HG03097 (cell line): ENCODE measurements at regions not wholly inside any gene's neighbourhood (a gene's known extent, or its start where the extent isn't known, plus 50 kb on each side); places are given as distances from the start of the nearest gene placed in this dataset.

ENCODE experiments used
- ATAC-seq: cut with Tn5 transposase; IDR thresholded peaks from one replicate; pipeline ENCODE4 v1.9.1; 2021; ENCODE audit not compliant: unreplicated experiment, low FRiP score

DNA sequence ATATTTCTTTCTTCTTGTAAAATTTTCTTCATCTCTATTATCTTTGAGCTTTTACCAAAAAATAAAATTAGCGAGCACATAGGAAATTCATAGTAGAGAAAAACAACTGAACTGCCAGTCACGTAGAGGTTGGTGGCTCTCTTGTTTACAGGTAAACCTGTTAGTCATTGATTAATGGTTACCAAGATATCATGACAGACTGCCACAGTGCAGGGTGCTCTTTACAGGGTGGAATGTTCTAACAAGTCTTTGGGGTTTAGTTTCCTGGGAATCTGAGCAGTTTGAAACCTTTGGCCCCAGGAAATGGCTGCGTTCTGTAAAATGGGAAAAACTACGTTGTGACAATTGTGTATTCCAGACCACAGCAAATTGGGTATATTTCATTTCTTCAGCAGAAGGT, 407.3 kb upstream of the ADARB2 start:
- ATAC-seq, result no peak

DNA sequence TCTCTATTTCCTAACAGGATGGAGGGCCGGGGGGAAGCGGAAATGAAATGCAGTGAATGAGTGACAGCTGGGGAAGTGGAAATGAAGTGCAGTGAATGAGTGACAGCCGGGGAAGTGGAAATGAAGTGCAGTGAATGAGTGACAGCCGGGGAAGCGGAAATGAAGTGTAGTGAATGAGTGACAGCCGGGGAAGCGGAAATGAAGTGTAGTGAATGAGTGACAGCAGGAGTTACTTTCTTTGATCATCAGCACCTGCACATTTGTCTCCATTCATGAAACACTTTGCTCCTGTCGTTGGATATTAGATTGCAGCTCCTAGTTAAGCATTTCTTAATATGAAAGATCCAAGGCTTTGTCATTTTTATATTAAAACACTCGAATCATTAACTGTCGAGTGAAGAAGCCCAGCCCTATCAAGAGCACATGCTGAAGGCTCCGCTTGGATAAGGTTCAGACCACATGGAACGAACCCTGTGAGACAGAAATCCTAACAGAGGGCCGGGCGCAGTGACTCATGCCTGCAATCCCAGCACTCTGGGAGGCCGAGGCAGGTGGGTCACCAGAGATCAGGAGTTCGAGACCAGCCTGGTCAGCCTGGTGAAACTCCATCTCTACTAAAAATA, 406.0 kb upstream of the ADARB2 start:
- ATAC-seq, result no peak

DNA sequence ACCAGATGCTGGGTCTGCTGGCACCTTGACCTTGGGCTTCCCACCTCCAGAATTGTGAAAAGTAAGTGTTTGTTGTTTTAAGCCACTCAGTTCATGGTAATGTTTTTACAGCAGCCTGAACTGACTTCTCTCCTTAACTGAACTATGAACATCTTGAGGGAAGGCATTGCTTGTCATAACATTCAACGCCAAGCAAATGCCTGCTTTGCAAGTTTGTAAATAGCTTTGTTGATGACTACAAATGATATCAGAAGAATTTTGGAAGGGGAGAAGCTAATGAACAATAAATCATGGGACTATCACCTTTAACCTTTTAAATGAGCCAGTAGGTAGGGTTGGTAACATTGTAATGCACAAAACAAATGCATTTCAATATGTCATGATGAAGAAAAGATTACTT, 402.4 kb upstream of the ADARB2 start:
- ATAC-seq, result no peak

DNA sequence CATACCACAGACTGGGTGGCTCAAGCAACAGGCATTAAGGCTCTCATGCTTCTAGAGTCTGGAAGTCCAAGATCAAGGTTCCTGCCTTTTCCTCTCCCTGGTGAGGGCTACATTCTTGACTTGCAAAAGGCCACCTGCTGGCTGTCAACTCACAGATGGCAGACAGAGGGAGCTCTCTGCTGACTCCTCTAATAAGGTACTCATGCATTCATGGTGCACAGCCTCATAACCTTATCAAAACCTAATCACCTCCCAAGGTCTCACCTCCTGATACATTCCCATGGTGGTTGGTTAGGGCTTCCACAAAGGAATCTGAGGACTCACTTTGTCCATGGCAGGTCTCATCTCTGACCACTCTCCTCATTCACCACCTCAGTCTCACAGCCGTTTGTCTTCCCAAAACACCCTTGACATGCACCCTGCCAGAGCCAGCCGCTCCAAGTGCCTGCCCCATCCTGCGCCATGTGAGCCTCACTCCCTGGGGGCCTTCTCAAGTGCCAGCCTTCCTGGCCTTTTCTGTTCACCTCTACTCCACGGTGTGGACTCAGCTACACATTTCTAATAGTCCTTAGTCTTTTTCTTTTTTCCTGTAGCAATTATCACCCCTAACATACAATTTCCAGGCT, 400.3 kb upstream of the ADARB2 start:
- no peak for ATAC-seq

DNA sequence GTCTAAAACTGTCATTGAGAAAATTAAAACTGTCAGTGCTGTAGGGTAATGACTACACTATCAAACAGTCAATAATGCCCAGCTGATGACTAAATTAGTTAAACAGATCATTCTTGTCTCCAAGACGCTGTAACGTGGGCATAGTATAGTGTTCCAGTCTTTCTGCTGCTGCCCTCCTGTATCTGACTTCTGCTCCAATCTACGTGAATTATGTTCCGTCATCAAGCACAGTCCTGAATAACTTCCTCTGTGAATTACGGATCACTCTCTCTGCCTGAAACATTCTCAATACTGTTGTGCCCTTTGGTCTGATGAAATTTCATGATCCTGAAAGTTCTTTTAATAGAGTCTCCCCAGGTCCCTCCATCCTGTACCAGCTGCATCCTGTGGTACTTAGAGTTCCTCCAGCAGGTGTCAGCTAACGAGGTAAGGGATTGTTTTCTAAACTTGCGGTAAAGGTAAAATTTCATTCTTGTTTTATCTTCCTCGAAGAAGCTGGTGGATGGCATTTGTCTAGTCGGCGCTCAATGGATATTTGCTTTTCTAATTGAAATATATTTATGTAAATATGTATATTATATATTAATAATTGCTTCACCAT, 393.5 kb upstream of the ADARB2 start:
- no peak for ATAC-seq

DNA sequence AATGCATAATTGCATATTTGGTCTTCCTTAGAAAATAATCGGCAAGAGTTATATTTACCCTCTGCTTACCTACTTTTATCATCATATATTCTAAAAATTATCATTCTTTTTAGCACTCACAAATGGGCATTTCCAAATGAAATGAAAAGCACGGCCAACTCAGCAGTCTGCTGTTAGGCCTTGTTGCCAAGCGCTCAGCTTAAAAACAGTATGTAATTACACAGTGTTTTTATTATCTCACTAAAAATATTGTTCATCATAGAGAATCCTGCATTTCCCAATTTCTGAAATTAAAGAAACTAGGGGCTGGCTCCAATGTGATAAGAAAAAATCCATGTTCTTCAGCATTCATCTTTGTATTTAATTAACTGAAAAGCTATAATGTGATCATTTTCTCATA, 391.7 kb upstream of the ADARB2 start:
- ATAC-seq, result no peak

DNA sequence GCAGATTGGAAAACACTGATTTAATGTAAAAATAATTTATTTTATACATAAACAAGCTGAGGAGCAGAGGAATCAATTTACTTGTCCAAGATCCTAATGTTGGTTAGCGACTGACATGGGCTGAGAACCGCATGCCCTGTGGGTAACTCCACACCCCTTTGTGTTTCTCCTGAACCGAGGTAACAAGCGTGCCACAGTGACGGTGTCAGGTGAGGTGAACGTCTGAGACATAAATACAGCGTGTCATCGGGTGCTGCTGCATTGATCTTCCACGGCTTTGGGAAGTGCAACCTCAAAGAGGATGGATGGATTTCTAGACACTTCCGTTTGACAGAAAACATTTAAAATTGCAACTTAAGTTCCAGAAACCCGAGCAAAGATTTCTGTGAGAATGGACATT, 386.8 kb upstream of the ADARB2 start:
- ATAC-seq, result no peak

DNA sequence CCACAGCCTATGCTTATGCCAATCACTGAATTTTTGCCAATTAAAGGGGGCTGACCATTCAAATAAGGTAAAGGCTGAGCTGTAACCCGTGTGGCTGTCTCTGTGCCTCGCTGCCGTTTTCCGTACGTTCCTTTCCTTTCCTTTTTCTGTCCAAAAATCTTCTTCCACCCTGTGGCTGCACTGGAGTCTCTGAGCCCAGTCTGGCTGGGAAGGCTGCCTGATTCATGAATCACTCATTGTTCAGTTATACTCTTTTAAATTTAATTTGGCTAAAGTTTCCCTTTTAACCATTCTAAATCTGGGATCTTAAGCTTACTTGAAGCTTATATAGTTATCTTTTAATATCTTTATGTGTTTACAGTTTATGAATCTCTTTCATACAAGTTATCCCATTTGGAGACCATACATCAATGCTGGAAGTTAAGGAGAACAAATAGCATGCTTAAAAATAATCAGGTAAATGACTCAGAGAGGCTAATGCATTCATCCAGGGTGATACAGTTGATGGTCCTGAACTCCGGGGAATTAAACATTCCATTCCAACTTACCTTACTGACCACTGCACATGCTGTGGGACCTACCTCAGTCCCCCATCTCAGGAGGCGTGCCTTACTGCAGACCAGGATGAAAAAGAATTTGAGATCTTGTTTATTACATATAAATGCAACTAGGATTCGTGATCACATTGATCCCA, 385.3 kb upstream of the ADARB2 start:
- ATAC-seq, result no peak

DNA sequence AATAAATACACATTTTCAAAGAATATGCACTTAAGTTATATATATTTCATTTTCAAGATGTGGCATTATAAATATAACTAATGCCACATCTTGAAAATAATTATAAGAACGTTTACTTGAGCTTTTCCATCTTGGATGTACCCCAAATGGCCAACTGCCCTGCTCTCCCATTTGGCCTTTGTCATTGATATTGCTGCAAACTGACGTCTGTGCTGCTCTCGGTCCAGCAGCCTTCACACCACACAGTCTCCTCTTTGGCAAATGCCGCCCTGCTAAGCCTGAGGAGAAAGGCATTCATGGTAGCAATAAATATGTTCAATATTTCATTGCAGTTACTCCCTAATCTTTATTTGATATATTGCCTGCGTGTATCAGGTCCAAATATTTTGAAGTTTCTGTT, 384.6 kb upstream of the ADARB2 start:
- ATAC-seq, result no peak

DNA sequence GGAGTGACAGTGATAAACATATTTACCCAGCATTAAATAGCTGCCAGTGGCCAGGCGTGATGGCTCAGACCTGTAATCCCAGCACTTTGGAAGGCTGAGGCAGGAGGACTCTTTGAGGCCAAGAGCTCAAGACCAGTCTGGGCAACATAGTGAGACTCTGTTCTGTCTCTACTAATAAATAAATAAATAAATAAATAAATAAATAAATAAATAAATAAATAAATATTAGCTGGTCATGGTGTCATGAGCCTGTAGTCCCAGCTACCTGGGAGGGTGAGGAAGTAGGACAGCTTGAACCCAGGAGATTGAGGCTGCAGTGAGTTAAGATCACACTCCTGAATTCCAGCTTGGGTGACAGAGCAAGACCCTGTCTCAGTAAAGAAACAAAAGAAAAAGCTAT, 384.0 kb upstream of the ADARB2 start:
- ATAC-seq, result no peak

DNA sequence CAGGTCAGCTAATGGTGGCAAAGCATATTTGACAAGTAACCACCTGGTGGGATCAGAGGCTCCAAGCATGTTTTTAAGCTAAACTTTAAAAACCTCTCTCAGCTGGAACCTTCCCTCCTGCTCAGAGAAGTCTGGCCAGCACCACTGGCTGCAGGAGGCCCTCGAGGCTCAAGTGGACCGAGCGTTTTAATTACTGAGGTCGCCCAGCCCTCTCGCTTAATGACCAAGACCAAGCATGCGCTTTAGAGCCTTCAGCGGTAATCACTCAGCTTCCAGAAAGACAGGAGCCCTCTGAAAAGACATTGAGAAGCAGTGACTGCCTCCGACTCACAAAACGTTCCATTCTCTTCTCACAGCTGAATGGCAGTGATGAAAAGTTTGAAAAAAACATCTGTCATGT, 383.4 kb upstream of the ADARB2 start:
- no peak for ATAC-seq

DNA sequence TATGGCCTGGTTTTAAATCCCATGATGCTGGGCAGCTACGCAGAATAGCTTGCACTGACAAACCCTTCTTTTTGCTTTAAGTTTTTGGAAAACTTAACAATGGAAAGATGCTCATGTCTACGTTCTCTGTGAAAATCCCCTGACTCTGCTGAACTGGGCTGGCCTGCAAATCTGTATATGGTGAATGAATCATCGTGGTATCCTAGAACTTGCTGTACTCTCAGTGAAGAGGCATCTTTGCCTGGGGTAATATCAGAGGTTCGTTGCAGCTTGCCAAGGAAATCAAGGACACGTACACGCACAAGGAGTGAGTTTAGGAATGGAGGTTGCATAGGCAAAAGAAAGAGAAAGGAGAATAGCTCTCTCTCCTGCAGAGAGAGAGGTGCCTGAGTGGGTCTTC, 382.0 kb upstream of the ADARB2 start:
- ATAC-seq, result no peak

DNA sequence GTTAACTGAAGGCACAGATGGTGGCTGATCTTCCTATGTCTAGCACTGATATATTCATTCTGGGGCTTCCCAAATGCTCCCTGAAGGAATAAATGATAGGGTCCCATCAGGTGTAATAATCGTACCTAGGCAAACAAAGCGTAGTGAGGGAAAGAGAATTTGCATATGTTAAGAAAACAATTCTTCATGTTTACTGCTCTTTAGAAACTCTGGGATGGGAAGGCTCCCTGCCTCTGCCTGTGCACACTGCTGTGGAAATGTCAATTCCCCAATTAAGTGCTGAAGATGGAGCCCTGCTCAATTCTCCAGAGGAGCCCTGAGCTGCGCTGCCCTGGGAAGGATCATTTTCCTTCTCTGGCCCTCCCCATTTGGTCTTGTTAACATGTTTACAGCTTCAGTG, 380.9 kb upstream of the ADARB2 start:
- no peak for ATAC-seq

DNA sequence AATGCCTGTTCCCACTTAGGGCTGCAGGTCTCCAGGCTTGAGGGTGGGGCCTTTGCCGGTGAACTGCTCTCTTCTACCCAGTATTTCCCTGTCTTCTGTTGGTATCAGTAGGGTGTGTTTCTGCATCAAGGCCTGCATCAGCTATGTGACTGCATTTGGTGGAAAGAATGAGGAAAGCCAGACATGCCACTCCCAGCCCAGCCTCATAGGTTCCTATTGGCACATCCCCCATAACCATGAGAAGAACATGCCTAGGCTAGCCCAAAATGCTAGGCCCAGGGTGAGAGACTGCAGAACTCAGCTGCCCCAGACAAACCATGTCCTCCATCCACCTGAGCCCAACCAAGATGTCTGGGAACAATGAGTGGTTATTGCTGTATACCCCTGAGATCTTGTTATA, 380.3 kb upstream of the ADARB2 start:
- ATAC-seq, result no peak

DNA sequence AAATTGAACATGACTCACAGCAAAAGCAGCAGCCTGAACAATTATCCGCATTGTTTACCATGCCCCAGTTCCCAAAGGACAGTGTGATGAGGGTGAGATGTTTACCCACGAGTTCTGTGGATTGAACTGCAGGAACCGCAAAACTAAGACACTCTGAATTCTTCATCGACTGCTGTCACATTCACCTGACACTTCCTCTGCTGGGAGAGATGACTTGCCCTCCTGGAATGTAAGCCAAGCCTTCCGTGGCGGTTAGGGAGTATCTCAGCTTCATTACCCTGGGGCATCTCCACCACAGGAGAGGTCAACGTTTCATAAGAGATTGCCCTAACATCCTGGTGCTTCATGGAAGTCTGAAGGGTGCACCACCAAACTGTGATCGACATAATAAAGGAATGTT, 374.6 kb upstream of the ADARB2 start:
- no peak for ATAC-seq

DNA sequence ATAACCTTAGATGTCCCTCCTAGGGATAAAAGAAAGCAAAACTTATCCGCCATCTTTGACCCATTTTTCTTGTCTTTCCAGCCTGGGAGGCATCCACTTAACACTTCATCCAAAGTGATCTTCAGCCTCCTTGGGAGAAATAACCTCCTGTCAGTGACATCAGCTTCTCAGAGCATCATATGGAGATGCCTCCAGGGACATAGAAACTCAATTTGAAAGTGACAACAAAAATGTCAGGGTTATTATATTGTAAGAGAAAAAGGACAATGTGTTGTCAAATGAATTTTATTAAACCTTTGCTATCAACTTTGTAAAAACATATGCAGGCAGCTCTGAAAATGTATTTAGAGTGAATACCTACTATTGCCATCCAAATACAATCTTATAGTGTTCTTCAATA, 371.2 kb upstream of the ADARB2 start:
- no peak for ATAC-seq

DNA sequence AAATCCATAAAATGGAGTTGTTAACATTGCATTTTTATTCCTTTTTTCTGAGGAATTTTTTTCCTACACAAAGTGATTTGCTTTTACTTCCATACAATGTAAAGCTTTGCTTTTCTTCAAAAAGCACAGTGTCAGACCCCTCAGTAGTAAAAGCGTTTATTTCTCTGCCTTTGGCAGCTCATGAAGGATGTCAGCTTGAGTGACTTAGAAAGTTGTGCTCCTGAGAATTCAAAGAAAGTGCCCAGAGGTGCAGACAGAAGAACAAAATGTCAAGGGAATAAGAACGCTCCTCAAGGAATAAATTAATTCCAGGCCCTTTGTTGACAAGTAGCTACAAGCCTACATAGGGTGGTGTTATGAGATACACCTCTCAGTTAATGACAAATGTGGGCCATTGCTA, 369.3 kb upstream of the ADARB2 start:
- ATAC-seq, result no peak

DNA sequence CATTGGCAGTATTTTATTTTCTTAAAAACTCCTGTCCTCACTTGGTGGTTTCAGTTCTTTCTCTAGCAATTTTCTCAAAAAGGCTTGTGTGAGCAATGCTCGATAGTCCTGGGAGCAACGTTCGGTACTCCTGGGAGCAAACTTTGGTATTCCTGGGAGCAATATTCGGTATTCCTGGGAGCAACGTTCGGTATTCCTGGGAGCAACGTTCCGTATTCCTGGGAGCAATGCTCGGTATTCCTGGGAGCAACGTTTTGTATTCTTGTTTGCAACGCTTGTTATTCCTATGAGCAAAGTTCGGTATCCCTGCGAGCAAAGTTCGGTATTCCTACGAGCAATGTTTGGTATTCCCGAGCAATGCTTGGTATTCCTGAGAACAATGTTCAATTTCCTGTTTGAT, 362.0 kb upstream of the ADARB2 start:
- no peak for ATAC-seq

DNA sequence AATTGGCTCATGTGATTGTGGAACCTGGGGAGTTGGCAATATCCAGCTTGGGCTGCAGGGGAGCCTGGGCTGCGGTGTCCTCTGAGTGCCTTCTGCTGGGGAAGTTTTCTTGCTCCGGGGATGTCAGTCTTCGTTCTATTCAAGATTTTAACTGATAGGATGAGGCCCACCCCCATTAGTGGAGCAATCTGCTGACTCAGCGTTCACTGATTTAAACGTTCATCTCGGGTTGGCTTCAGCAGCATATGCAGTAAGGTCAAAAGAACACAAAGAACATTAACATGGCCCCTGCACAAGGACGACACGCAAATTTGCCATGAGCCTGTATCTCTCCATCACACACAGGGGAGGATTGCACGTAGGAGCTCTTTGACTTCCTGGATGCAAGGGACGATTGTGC, 360.6 kb upstream of the ADARB2 start:
- ATAC-seq, result no peak

DNA sequence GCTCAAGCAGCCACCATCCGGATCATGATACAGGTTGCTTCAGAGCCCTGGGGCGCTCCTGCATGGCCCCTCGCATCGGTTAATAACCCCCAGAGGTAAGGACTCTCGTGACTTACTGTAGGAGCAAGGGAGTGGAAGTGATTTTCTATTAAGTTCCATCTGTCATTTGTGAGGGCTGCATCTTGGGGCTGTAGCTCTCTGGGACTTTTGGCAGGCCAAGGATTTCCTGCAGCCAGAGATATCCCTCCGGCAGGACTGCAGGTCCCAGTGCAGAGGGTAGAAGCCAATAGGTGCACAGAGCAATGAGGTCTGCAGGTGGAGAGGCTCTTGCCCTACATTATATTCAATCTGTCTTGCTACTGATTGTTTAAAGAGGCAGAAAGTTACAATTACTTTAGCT, 356.8 kb upstream of the ADARB2 start:
- no peak for ATAC-seq

DNA sequence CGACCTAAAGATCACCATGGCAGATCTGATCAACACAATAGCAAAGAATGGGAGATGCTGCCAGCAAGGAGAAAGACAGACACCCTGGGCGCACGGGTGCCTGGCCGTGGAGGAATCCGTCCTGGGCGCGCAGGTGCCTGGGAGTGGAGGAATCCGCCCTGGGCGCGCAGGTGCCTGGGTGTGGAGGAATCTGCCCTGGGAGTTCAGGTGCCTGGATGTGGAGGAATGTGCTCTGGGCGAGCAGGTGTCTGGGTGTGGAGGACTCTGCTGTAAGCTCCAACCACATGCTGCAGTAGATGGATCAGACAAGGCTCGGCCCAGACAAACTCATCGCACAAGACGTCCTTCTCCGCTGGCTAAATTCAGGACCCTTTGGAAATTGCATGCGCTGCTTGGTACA, 346.3 kb upstream of the ADARB2 start:
- no peak for ATAC-seq

DNA sequence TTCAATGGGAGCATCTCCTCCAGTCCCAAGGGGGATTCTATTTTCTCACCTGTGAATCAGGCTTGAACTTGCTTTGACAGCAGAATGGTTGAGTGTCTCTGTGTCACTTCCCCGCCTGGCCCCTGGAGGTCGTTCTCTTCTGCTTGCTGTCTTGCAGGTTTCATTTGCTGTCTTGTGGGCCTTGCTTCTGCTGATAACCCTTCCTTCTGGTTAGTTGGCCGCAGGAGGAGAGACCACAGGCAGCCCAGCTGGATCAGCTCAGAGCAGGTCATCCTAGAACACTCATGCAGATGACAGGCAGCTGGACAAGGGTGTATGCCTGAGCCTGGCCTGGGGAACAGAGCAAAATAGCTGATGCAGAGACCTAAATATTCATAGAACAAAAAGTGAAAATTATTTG, 344.2 kb upstream of the ADARB2 start:
- no peak for ATAC-seq
